Transverse colon (tissue), 4 donors: ENCODE measurements at regions not wholly inside any gene's neighbourhood (a gene's known extent, or its start where the extent isn't known, plus 50 kb on each side); places are given as distances from the start of the nearest gene placed in this dataset.

Experiments
- DNase-seq: peaks from one replicate; pipeline ENCODE4 v3.0.0-alpha.2; 2019
- H3K27ac ChIP-seq, 4 donors: fragments of 200-600 bp; sonication (generic); 2 replicates each; pipeline ENCODE4 v1.5.1; 2016 to 2018; ENCODE audit warnings: inconsistent platforms in 4 of 4
- H3K27me3 ChIP-seq: fragments of 200-600 bp; sonication (generic); 2 replicates; pipeline ENCODE4 v1.5.1; 2017; ENCODE audit warnings: inconsistent platforms
- H3K36me3 ChIP-seq, 4 donors: fragments of 200-600 bp; sonication (generic); 2 replicates each; pipeline ENCODE4 v1.5.1; 2017 to 2019; ENCODE audit warnings: inconsistent platforms in 4 of 4
- H3K4me1 ChIP-seq, 4 donors: fragments of 200-600 bp; sonication (generic); 2 replicates each; pipeline ENCODE4 v1.5.1; 2017 to 2020; ENCODE audit warnings: inconsistent platforms in 4 of 4
- H3K4me3 ChIP-seq, 4 donors: fragments of 200-600 bp; sonication (generic); 1 replicate in 1 of 4; 2 replicates in 3 of 4; pipeline versions ENCODE4 v1.5.1 to v1.6.1; 2017 to 2019; ENCODE audit warnings: inconsistent platforms in 4 of 4
- H3K9me3 ChIP-seq, 2 donors: fragments of 200-600 bp; sonication (generic); 2 replicates each; pipeline ENCODE4 v1.5.1; 2017 to 2019; ENCODE audit warnings: inconsistent platforms in 2 of 2
- CTCF ChIP-seq, 5 experiments: fragments of 200-600 bp in 3 of 5; fragments of 450-650 bp in 2 of 5; sonication (generic) in 3 of 5; IDR thresholded peaks; 1 replicate in 2 of 5; 2 replicates in 3 of 5; pipeline ENCODE4 v1.5.1; 2016 to 2017; ENCODE audit warnings: antibody characterized with exemption in 5 of 5, inconsistent platforms in 3 of 5, mild to moderate bottlenecking in 2 of 5, moderate library complexity in 1 of 5
- EP300 ChIP-seq: sonication (generic); formaldehyde crosslinking; IDR thresholded peaks from one replicate; pipeline ENCODE4 v1.6.1; 2017; ENCODE audit warnings: antibody characterized with exemption, low read depth
- POLR2A ChIP-seq: fragments of 450-650 bp; IDR thresholded peaks from one replicate; pipeline ENCODE4 v1.6.1; 2016; ENCODE audit warnings: antibody characterized with exemption, mild to moderate bottlenecking, moderate library complexity
- POLR2AphosphoS5 ChIP-seq, 3 donors: sonication (generic); formaldehyde crosslinking; IDR thresholded peaks; one replicate each; pipeline ENCODE4 v1.6.1; 2016; ENCODE audit warnings: antibody characterized with exemption in 3 of 3
- WGBS, 2 donors: methylation state at CpG; one replicate each; pipeline ENCODE4 v1.1.5; 2018; ENCODE audit warnings: low coverage in 1 of 2; 5-methylcytosine and 5-hydroxymethylcytosine counted together
- in situ Hi-C, 4 donors: fragments of 200-750 bp; cut with MboI; loops; one replicate each; pipeline versions ENCODE4 v1.15.0 to v1.15.1; 2017; ENCODE audit warnings: low sequenced_read_pairs in 3 of 4, low pct_ligation_motif_present in 1 of 4, low pct_unique_long_range_greater_than_20kb in 1 of 4
- intact Hi-C: fragments of 100-400 bp; cut with DNase I; formaldehyde crosslinking; loops from one replicate; pipeline ENCODE4 v1.15.1; 2023; ENCODE audit warnings: low total_unique reads

GRCh38 chr11:116511684-116512083 lies 261.1 kb downstream of the BUD13 start:
- Histone ChIP-seq H3K36me3 (no peaks in the 10 kb centered on the region), H3K4me1 (no peaks in the 10 kb centered on the region), H3K27ac (no peak overlapping the region), H3K27me3 (peaks cover 11% of the 10 kb centered on the region), H3K9me3 (no peaks in the 10 kb centered on the region), H3K4me3 (no peak overlapping the region)
- no peak for DNase-seq
- intact Hi-C loops = no loop called here
- in situ Hi-C loops = no loop called here
- no peak for TF ChIP-seq CTCF (IDR thresholded peaks at IDR 0.05)
- no peak for TF ChIP-seq POLR2AphosphoS5 (IDR thresholded peaks at IDR 0.05)
- no peak for TF ChIP-seq POLR2A
- no peak for TF ChIP-seq EP300
- 81 to 88% methylated on average over 6 to 7 of the region's 7 CpGs for WGBS, 2 donors

- 74 to 82% methylated on average over 3 to 10 of the region's 10 CpGs for WGBS, 2 donors
These were observed 261.7 kb downstream of the BUD13 start for GRCh38 chr11:116510886-116511650.

GRCh38 chr11:116510166-116510565 lies 262.6 kb downstream of the BUD13 start:
- intact Hi-C loops (no loop called here), in situ Hi-C loops (no loop called here)
- no peak for DNase-seq
- Histone ChIP-seq H3K9me3 (no peaks in the 10 kb centered on the region), H3K36me3 (no peaks in the 10 kb centered on the region), H3K27me3 (peaks cover 11% of the 10 kb centered on the region), H3K4me3 (no peak overlapping the region), H3K4me1 (no peaks in the 10 kb centered on the region), H3K27ac (no peak overlapping the region)
- TF ChIP-seq EP300 (no peak), CTCF (IDR thresholded peaks at IDR 0.05) (no peak), POLR2AphosphoS5 (IDR thresholded peaks at IDR 0.05) (no peak), POLR2A (no peak)
- WGBS, 2 donors = 71% methylated on average over 4 of the region's 4 CpGs; no CpG with 5 or more reads in 1 of the 2 donors

More at GRCh38 chr11:116510886-116511650, 261.7 kb downstream of the BUD13 start:
- no peak for DNase-seq
- Histone ChIP-seq H3K36me3 (no peaks in the 10 kb centered on the region), H3K4me1 (no peaks in the 10 kb centered on the region), H3K27ac (no peak overlapping the region), H3K27me3 (peaks cover 11% of the 10 kb centered on the region), H3K4me3 (no peak overlapping the region), H3K9me3 (no peaks in the 10 kb centered on the region)
- intact Hi-C loops = no loop called here
- no peak for TF ChIP-seq EP300
- TF ChIP-seq CTCF (IDR thresholded peaks at IDR 0.05) = no peak
- TF ChIP-seq POLR2AphosphoS5 (IDR thresholded peaks at IDR 0.05) = no peak
- no peak for TF ChIP-seq POLR2A
- in situ Hi-C loops = no loop called here

- intact Hi-C loops = loop anchor here (5.0 kb wide), 1 partner anchor 1302 kb away; no protein-coding TSS in a partner anchor
These were observed 263.2 kb downstream of the BUD13 start for GRCh38 chr11:116509551-116509950.

More at GRCh38 chr11:116509551-116509950, 263.2 kb downstream of the BUD13 start:
- Histone ChIP-seq H3K9me3 (no peaks in the 10 kb centered on the region), H3K36me3 (no peaks in the 10 kb centered on the region), H3K27me3 (peaks cover 14% of the 10 kb centered on the region), H3K4me3 (no peak overlapping the region), H3K27ac (no peak overlapping the region), H3K4me1 (no peaks in the 10 kb centered on the region)
- in situ Hi-C loops = no loop called here
- TF ChIP-seq POLR2A (no peak), POLR2AphosphoS5 (IDR thresholded peaks at IDR 0.05) (no peak), EP300 (no peak), CTCF (IDR thresholded peaks at IDR 0.05) (no peak)
- 35 to 60% methylated on average over 1 to 3 of the region's 3 CpGs for WGBS, 2 donors
- no peak for DNase-seq
